Fibroblast of skin of abdomen (primary cell): ENCODE measurements at regions not wholly inside any gene's neighbourhood (a gene's known extent, or its start where the extent isn't known, plus 50 kb on each side); places are given as distances from the start of the nearest gene placed in this dataset.

Source experiments
- DNase-seq: peaks from one replicate; pipeline ENCODE4 v3.0.0-alpha.2; 2013

GRCh38 chr10:43006490-43006889 lies 70.4 kb upstream of the RET start:
- no peak for DNase-seq

- DNase-seq: no peak
Observed at GRCh38 chr10:43012578-43012977, 64.3 kb upstream of the RET start.

GRCh38 chr10:43013065-43013464 lies 63.8 kb upstream of the RET start:
- no peak for DNase-seq

- DNase-seq: no peak
Observed at GRCh38 chr10:43024524-43024923, 52.3 kb upstream of the RET start.

- no peak for DNase-seq
Observed at GRCh38 chr10:43024942-43025700, 51.7 kb upstream of the RET start.

- DNase-seq: no peak
Observed at GRCh38 chr10:43026039-43026973, 50.6 kb upstream of the RET start.
